ENCODE measurements at regions not wholly inside any gene's neighbourhood (a gene's known extent, or its start where the extent isn't known, plus 50 kb on each side); places are given as distances from the start of the nearest gene placed in this dataset.
"Not testable (repeated sequence)": the region's sequence is repeated elsewhere in the genome, so short reads cannot be mapped to it uniquely, and the experiment has no call there.

- no peaks in the 10 kb centered on the region for H3K36me3 Mint-ChIP-seq
- no peaks in the 10 kb centered on the region for H3K27me3 Mint-ChIP-seq
- ATAC-seq (ENCODE audit: low read depth in 2 of 2) (no peak), DNase-seq (no peak)
- H3K27ac Mint-ChIP-seq = no peak overlapping the region
- no peaks in the 10 kb centered on the region for H3K9me3 Mint-ChIP-seq
- H3K4me1 Mint-ChIP-seq = no peaks in the 10 kb centered on the region
- H3K4me3 Mint-ChIP-seq = no peak overlapping the region
Observed at GRCh38 chr2:17012297-17012696, 346.7 kb upstream of the CYRIA start.

GRCh38 chr2:17010104-17010503 lies 344.5 kb upstream of the CYRIA start:
- Mint-ChIP-seq H3K9me3 (no peaks in the 10 kb centered on the region), H3K36me3 (no peaks in the 10 kb centered on the region), H3K4me3 (no peak overlapping the region), H3K4me1 (no peaks in the 10 kb centered on the region), H3K27ac (no peak overlapping the region), H3K27me3 (no peaks in the 10 kb centered on the region)
- no peak for ATAC-seq (ENCODE audit: low read depth in 2 of 2)
- DNase-seq = no peak

- peaks cover 0 to 25% (median 8%) of the 10 kb centered on the region in 7 donors for H3K9me3 Mint-ChIP-seq
- no peak for DNase-seq
- no peak overlapping the region for H3K4me3 Mint-ChIP-seq
- H3K4me1 Mint-ChIP-seq = no peaks in the 10 kb centered on the region
- no peak for ATAC-seq (ENCODE audit: low read depth in 2 of 2)
- peaks cover 0 to 7% of the 10 kb centered on the region in 2 donors for H3K36me3 Mint-ChIP-seq
- peaks cover 0 to 2% (median 0%) of the 10 kb centered on the region in 3 donors for H3K27me3 Mint-ChIP-seq
- no peak overlapping the region for H3K27ac Mint-ChIP-seq
Observed at GRCh38 chr2:17000184-17000482, 334.5 kb upstream of the CYRIA start.

GRCh38 chr2:16999347-17000183 lies 333.9 kb upstream of the CYRIA start:
- Mint-ChIP-seq H3K27me3 (peaks cover 0 to 6% (median 0%) of the 10 kb centered on the region in 3 donors), H3K36me3 (peaks cover 0 to 7% of the 10 kb centered on the region in 2 donors), H3K9me3 (peaks cover 0 to 31% (median 13%) of the 10 kb centered on the region in 7 donors), H3K27ac (no peak overlapping the region), H3K4me3 (no peak overlapping the region), H3K4me1 (no peaks in the 10 kb centered on the region)
- no peak for ATAC-seq (ENCODE audit: low read depth in 2 of 2)
- no peak for DNase-seq

- Mint-ChIP-seq H3K27ac (no peak overlapping the region), H3K4me1 (peaks cover 0 to 2% (median 0%) of the 10 kb centered on the region in 3 donors), H3K9me3 (peaks cover 0 to 3% (median 0%) of the 10 kb centered on the region in 7 donors), H3K27me3 (no peaks in the 10 kb centered on the region), H3K4me3 (no peak overlapping the region), H3K36me3 (no peaks in the 10 kb centered on the region)
- DNase-seq (no peak), ATAC-seq (ENCODE audit: low read depth in 2 of 2) (no peak)
Observed at GRCh38 chr2:16978301-16978700, 312.7 kb upstream of the CYRIA start.

GRCh38 chr2:16974688-16975087 lies 309.1 kb upstream of the CYRIA start:
- peaks cover 0 to 4% (median 0%) of the 10 kb centered on the region in 7 donors for H3K9me3 Mint-ChIP-seq
- no peaks in the 10 kb centered on the region for H3K27me3 Mint-ChIP-seq
- DNase-seq (no peak), ATAC-seq (ENCODE audit: low read depth in 2 of 2) (no peak)
- no peak overlapping the region for H3K27ac Mint-ChIP-seq
- no peaks in the 10 kb centered on the region for H3K36me3 Mint-ChIP-seq
- H3K4me3 Mint-ChIP-seq = no peak overlapping the region
- H3K4me1 Mint-ChIP-seq = peaks cover 0 to 2% (median 0%) of the 10 kb centered on the region in 3 donors

- no peak for ATAC-seq (ENCODE audit: low read depth in 2 of 2)
- Mint-ChIP-seq H3K36me3 (no peaks in the 10 kb centered on the region), H3K4me3 (no peak overlapping the region), H3K9me3 (peaks cover 0 to 4% (median 0%) of the 10 kb centered on the region in 7 donors), H3K4me1 (peaks cover 0 to 2% (median 0%) of the 10 kb centered on the region in 3 donors), H3K27ac (no peak overlapping the region), H3K27me3 (no peaks in the 10 kb centered on the region)
- no peak for DNase-seq
Observed at GRCh38 chr2:16973586-16974286, 308.1 kb upstream of the CYRIA start.

GRCh38 chr2:16972276-16972675 lies 306.6 kb upstream of the CYRIA start:
- peaks cover 0 to 2% (median 0%) of the 10 kb centered on the region in 3 donors for H3K4me1 Mint-ChIP-seq
- no peak for ATAC-seq (ENCODE audit: low read depth in 2 of 2)
- H3K36me3 Mint-ChIP-seq = no peaks in the 10 kb centered on the region
- DNase-seq = no peak
- H3K4me3 Mint-ChIP-seq = no peak overlapping the region
- peaks cover 0 to 4% (median 0%) of the 10 kb centered on the region in 7 donors for H3K9me3 Mint-ChIP-seq
- H3K27ac Mint-ChIP-seq = peak overlapping the region in 1 of 6 donors; percentile 8
- no peaks in the 10 kb centered on the region for H3K27me3 Mint-ChIP-seq

GRCh38 chr2:16971722-16972234 lies 306.1 kb upstream of the CYRIA start:
- peaks cover 0 to 4% (median 0%) of the 10 kb centered on the region in 7 donors for H3K9me3 Mint-ChIP-seq
- DNase-seq = no peak
- no peak overlapping the region for H3K27ac Mint-ChIP-seq
- H3K4me3 Mint-ChIP-seq = no peak overlapping the region
- H3K27me3 Mint-ChIP-seq = no peaks in the 10 kb centered on the region
- no peak for ATAC-seq (ENCODE audit: low read depth in 2 of 2)
- H3K4me1 Mint-ChIP-seq = no peaks in the 10 kb centered on the region
- no peaks in the 10 kb centered on the region for H3K36me3 Mint-ChIP-seq

GRCh38 chr2:16970948-16971347 lies 305.3 kb upstream of the CYRIA start:
- not testable (repeated sequence) for H3K4me1 Mint-ChIP-seq; H3K9me3 Mint-ChIP-seq; DNase-seq; H3K27me3 Mint-ChIP-seq; ATAC-seq (ENCODE audit: low read depth in 2 of 2); H3K36me3 Mint-ChIP-seq; H3K4me3 Mint-ChIP-seq
- H3K27ac Mint-ChIP-seq = peak overlapping the region in 2 of 6 donors; percentile 44 to 63

- DNase-seq (no peak), ATAC-seq (ENCODE audit: low read depth in 2 of 2) (no peak)
- H3K36me3 Mint-ChIP-seq = no peaks in the 10 kb centered on the region
- H3K9me3 Mint-ChIP-seq = no peaks in the 10 kb centered on the region
- no peak overlapping the region for H3K4me3 Mint-ChIP-seq
- H3K4me1 Mint-ChIP-seq = peaks cover 0 to 22% (median 8%) of the 10 kb centered on the region in 3 donors
- H3K27ac Mint-ChIP-seq = no peak overlapping the region
- H3K27me3 Mint-ChIP-seq = no peaks in the 10 kb centered on the region
Observed at GRCh38 chr2:16962505-16962904, 296.9 kb upstream of the CYRIA start.

GRCh38 chr2:16960579-16960978 lies 294.9 kb upstream of the CYRIA start:
- ATAC-seq (ENCODE audit: low read depth in 2 of 2) = peak; percentile 77 to 85
- Mint-ChIP-seq H3K27me3 (no peaks in the 10 kb centered on the region), H3K4me3 (peak overlapping the region in 4 of 8 donors; percentile 1 to 65 (median 48)), H3K27ac (peak overlapping the region in 4 of 6 donors; percentile 18 to 82 (median 60)), H3K9me3 (no peaks in the 10 kb centered on the region), H3K4me1 (peaks cover 0 to 22% (median 8%) of the 10 kb centered on the region in 3 donors), H3K36me3 (no peaks in the 10 kb centered on the region)
- DNase-seq = peak; percentile 8

GRCh38 chr2:16958266-16958665 lies 292.6 kb upstream of the CYRIA start:
- peak overlapping the region in 2 of 6 donors; percentile 53 to 75 for H3K27ac Mint-ChIP-seq
- peak in 1 of 2 donors; percentile 48 for ATAC-seq (ENCODE audit: low read depth in 2 of 2)

GRCh38 chr2:16952805-16953204 lies 287.2 kb upstream of the CYRIA start:
- H3K36me3 Mint-ChIP-seq = no peaks in the 10 kb centered on the region
- no peak overlapping the region for H3K27ac Mint-ChIP-seq

More at GRCh38 chr2:16958266-16958665, 292.6 kb upstream of the CYRIA start:
- DNase-seq = no peak
- Mint-ChIP-seq H3K36me3 (no peaks in the 10 kb centered on the region), H3K27me3 (no peaks in the 10 kb centered on the region), H3K9me3 (no peaks in the 10 kb centered on the region), H3K4me3 (peak overlapping the region in 4 of 8 donors; percentile 17 to 48 (median 32)), H3K4me1 (peaks cover 0 to 22% (median 8%) of the 10 kb centered on the region in 3 donors)

More at GRCh38 chr2:16952805-16953204, 287.2 kb upstream of the CYRIA start:
- no peak for ATAC-seq (ENCODE audit: low read depth in 2 of 2)
- DNase-seq = no peak
- Mint-ChIP-seq H3K9me3 (peaks cover 0 to 5% (median 0%) of the 10 kb centered on the region in 7 donors), H3K27me3 (peaks cover 0 to 10% (median 0%) of the 10 kb centered on the region in 3 donors), H3K4me1 (peaks cover 5 to 8% (median 5%) of the 10 kb centered on the region in 3 donors), H3K4me3 (no peak overlapping the region)

All from naive B cell (primary cell).